ENCODE measurements at regions not wholly inside any gene's neighbourhood (a gene's known extent, or its start where the extent isn't known, plus 50 kb on each side); places are given as distances from the start of the nearest gene placed in this dataset.

GRCh38 chr12:116448165-116448739 lies 110.9 kb upstream of the MAP1LC3B2 start:
- ChIA-PET POLR2A (no interaction called here), CTCF (no interaction called here)
- FAIRE-seq (no peak), DNase-seq (ENCODE audit: low read depth, low spot score) (no peak)
- Histone ChIP-seq H3K79me2 (ENCODE audit: control insufficient read depth, insufficient read depth, low read length) (no peaks in the 10 kb centered on the region), H3K4me2 (ENCODE audit: insufficient read depth, low read length) (no peak overlapping the region), H2AFZ (ENCODE audit: low read depth, low read length) (no peak overlapping the region), H3K27ac (ENCODE audit: insufficient read depth, low read depth, low read length) (no peak overlapping the region), H3K27me3 (ENCODE audit: control insufficient read depth in 2 of 2, insufficient read depth in 2 of 2, low read length in 2 of 2) (no peaks in the 10 kb centered on the region), H3K36me3 (ENCODE audit: control insufficient read depth in 2 of 2, extremely low read depth in 1 of 2, insufficient read depth in 2 of 2, low read length in 2 of 2) (no peaks in the 10 kb centered on the region), H3K9me3 (replicated peaks; ENCODE audit: control insufficient read depth, insufficient read depth, low read length) (no peaks in the 10 kb centered on the region), H3K9me1 (replicated peaks; ENCODE audit: control insufficient read depth, extremely low read depth, insufficient read depth, low read length) (no peaks in the 10 kb centered on the region), H3K4me1 (ENCODE audit: control insufficient read depth, extremely low read depth, insufficient read depth, low read length) (no peaks in the 10 kb centered on the region), H3K4me3 (replicated peaks in 1 of 3; ENCODE audit: insufficient read depth in 1 of 3, low read depth in 1 of 3, low read length in 3 of 3) (no peak overlapping the region), H4K20me1 (replicated peaks; ENCODE audit: control insufficient read depth, extremely low read depth, insufficient read depth, low read length) (no peaks in the 10 kb centered on the region), H3K9ac (replicated peaks; ENCODE audit: extremely low read depth, insufficient read depth, low read length) (no peak overlapping the region)
- TF ChIP-seq GATA2 (IDR thresholded peaks at IDR 0.05; ENCODE audit: insufficient read depth, insufficient read length, low read depth, low read length), result no peak
- TF ChIP-seq JUN (IDR thresholded peaks at IDR 0.05; ENCODE audit: borderline replicate concordance, insufficient read depth, insufficient read length, low read depth), result no peak
- TF ChIP-seq MYC (IDR thresholded peaks at IDR 0.05; ENCODE audit: low read depth, low read length), result no peak
- no peak for TF ChIP-seq POLR2AphosphoS5 (IDR thresholded peaks at IDR 0.05; ENCODE audit: insufficient read depth, low read depth, low read length)
- TF ChIP-seq MAX (IDR thresholded peaks at IDR 0.05; ENCODE audit: insufficient read depth, insufficient read length), result no peak
- no peak for TF ChIP-seq FOS (IDR thresholded peaks at IDR 0.05; ENCODE audit: borderline replicate concordance, insufficient read depth, low read length)
- TF ChIP-seq CTCF (IDR thresholded peaks at IDR 0.05; ENCODE audit: extremely low read depth in 1 of 2, insufficient read depth in 1 of 2, low read depth in 1 of 2, low read length in 2 of 2), result no peak
- no peak for TF ChIP-seq POLR2A (IDR thresholded peaks at IDR 0.05; ENCODE audit: low read depth, low read length)
- no peak for TF ChIP-seq EZH2 (IDR thresholded peaks at IDR 0.05; ENCODE audit: borderline replicate concordance, low read depth, low read length, severe bottlenecking)
- dilution Hi-C loops (cut with MboI; ENCODE audit: extremely low pct_ligation_motif_present, low sequenced_read_pairs) (no loop called here), intact Hi-C loops (cut with micrococcal nuclease) (no loop called here)
- BruUV-seq (replicated peaks), result no TSS peak
